ES-I3 (cell line): ENCODE measurements at regions not wholly inside any gene's neighbourhood (a gene's known extent, or its start where the extent isn't known, plus 50 kb on each side); places are given as distances from the start of the nearest gene placed in this dataset.
"Not testable (repeated sequence)": the region's sequence is repeated elsewhere in the genome, so short reads cannot be mapped to it uniquely, and the experiment has no call there.

Experiments used
- H3K36me3 ChIP-seq: 2 replicates; pipeline ENCODE4 v1.6.1; 2013; ENCODE audit warnings: mild to moderate bottlenecking, low read length, control low read depth, moderate library complexity; ENCODE audit not compliant: insufficient read depth
- H3K4me1 ChIP-seq: 2 replicates; pipeline ENCODE4 v1.6.1; 2013; ENCODE audit warnings: mild to moderate bottlenecking, control low read depth, low read length; ENCODE audit not compliant: insufficient read depth
- H3K9ac ChIP-seq: 2 replicates; pipeline ENCODE4 v1.6.1; 2013; ENCODE audit warnings: low read depth, mild to moderate bottlenecking, low read length, moderate library complexity
- H3K9me3 ChIP-seq: 2 replicates; pipeline ENCODE4 v1.6.1; 2013; ENCODE audit warnings: mild to moderate bottlenecking, low read length, moderate library complexity; ENCODE audit not compliant: control insufficient read depth, insufficient read depth

DNA sequence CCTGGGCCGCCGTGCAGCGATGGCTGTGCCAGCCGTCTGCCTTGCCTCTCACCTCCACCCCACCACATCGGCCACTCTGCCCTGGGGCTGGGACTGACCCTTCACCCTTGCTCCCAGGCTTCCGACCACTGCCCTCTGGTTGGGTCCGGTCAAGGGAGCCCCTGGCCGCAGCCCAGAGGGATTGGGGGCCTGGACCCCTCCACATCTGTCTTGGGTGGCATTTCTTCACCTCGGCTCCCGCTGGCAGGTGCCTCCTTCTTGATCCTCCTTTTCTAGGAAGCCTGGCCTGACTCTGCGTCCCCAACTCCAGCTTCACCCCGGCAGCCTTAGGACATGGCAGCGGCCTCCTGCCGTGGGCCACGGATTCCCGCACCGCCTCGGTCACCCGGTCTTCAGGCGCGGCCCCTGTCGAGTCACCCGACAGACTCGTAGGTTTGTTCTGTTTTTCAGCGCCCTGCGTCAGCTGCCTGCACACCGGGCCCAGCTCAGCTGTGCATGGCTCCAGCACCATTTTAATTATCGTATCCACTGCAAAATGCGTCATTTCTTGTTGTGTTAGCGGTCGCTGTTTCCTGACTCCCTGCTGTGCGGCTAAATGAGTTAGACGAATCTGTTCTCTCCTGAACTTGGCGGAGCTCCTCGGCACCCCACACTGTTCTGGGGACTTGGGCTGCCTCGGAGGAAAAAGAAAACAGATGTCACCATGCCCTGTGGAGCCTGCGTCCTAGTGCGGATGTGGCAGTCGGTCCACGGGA lies 124.0 kb downstream of the FAM53A start:
- no peaks in the 10 kb centered on the region for H3K4me1 ChIP-seq
- no peaks in the 10 kb centered on the region for H3K36me3 ChIP-seq
- no peaks in the 10 kb centered on the region for H3K9me3 ChIP-seq
- no peak overlapping the region for H3K9ac ChIP-seq

DNA sequence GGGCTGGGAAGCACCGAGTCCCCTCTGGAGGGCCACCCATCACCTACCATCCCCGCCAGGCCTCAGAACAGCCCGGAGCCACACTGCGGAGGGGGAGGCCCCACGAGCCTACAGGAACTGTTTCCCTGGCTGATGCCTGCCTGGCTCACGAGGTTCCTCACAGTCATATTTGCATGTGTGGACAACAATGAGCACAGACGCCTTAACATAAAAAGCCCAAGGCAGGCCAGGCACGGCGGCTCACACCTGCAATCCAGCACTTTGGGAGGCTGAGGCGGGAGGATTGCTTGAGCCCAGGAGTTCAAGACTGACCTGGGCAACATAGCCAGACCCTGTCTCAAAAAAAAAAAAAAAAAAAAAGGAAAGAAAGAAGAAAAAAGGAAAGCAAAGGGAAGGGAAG lies 125.9 kb downstream of the FAM53A start:
- Histone ChIP-seq H3K9me3 (no peaks in the 10 kb centered on the region), H3K36me3 (no peaks in the 10 kb centered on the region), H3K4me1 (no peaks in the 10 kb centered on the region), H3K9ac (no peak overlapping the region)

DNA sequence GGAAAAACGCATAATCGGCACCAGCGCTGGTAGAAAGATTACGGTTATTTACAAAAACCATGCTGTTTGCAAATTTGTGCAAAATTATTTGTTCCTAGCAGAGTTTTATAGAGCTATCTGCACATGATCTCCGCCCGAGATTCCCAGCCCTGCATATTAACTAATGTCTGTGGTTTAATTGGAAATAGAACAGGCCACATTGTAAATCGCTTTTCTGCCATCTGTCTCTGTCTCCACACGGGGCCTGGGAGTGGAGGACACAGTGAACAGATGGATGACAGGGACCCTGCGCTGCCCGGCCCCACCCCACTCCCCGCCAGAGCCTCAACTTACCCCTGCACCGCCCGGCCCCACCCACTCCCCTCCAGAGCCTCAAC lies 126.9 kb downstream of the FAM53A start:
- Histone ChIP-seq H3K9ac (no peak overlapping the region), H3K9me3 (no peaks in the 10 kb centered on the region), H3K4me1 (no peaks in the 10 kb centered on the region), H3K36me3 (no peaks in the 10 kb centered on the region)

GRCh38 chr4:1556541-1557220 lies 127.4 kb downstream of the FAM53A start:
- H3K9me3 ChIP-seq = no peaks in the 10 kb centered on the region
- H3K36me3 ChIP-seq = no peaks in the 10 kb centered on the region
- H3K4me1 ChIP-seq = no peaks in the 10 kb centered on the region
- H3K9ac ChIP-seq = no peak overlapping the region

- no peak overlapping the region for H3K9ac ChIP-seq
- no peaks in the 10 kb centered on the region for H3K36me3 ChIP-seq
- H3K4me1 ChIP-seq = no peaks in the 10 kb centered on the region
- H3K9me3 ChIP-seq = no peaks in the 10 kb centered on the region
These were observed 129.2 kb downstream of the FAM53A start for GRCh38 chr4:1554876-1555265.

GRCh38 chr4:1554246-1554875 lies 129.8 kb downstream of the FAM53A start:
- Histone ChIP-seq H3K4me1 (no peaks in the 10 kb centered on the region), H3K36me3 (no peaks in the 10 kb centered on the region), H3K9me3 (no peaks in the 10 kb centered on the region), H3K9ac (no peak overlapping the region)

GRCh38 chr4:1553365-1553764 lies 130.7 kb downstream of the FAM53A start:
- peaks cover 3% of the 10 kb centered on the region; the same call in 1 of the 2 replicates for H3K4me1 ChIP-seq

DNA sequence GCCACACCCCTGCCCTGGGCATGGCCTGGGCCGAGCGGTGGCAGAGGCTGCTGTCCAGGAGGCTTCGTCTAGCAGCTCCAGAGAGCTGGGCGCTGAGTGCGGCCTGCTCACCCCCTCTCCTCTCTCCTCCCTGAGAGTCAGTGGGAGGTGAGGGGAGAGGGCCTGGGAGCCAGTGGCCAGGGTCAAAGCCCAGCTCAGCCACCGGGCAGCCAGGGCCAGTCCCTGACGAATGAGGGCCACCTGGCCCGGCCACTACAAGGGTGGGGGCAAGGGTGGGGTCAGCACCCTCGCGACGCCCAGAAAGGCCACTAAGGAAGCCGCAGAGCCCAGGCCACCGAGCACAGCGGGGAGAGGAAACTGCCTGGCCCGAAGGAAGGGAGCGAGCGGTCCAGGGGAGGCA lies 131.7 kb downstream of the FAM53A start:
- H3K4me1 ChIP-seq = peaks cover 3% of the 10 kb centered on the region; the same call in 1 of the 2 replicates
- H3K36me3 ChIP-seq = no peaks in the 10 kb centered on the region
- no peak overlapping the region for H3K9ac ChIP-seq
- no peaks in the 10 kb centered on the region for H3K9me3 ChIP-seq

More at GRCh38 chr4:1553365-1553764, 130.7 kb downstream of the FAM53A start:
- Histone ChIP-seq H3K9ac (no peak overlapping the region), H3K9me3 (no peaks in the 10 kb centered on the region), H3K36me3 (no peaks in the 10 kb centered on the region)

- no peaks in the 10 kb centered on the region for H3K9me3 ChIP-seq
- peaks cover 3% of the 10 kb centered on the region; the same call in 1 of the 2 replicates for H3K4me1 ChIP-seq
- H3K9ac ChIP-seq = no peak overlapping the region
- H3K36me3 ChIP-seq = no peaks in the 10 kb centered on the region
These were observed 132.9 kb downstream of the FAM53A start for GRCh38 chr4:1551211-1551610.

DNA sequence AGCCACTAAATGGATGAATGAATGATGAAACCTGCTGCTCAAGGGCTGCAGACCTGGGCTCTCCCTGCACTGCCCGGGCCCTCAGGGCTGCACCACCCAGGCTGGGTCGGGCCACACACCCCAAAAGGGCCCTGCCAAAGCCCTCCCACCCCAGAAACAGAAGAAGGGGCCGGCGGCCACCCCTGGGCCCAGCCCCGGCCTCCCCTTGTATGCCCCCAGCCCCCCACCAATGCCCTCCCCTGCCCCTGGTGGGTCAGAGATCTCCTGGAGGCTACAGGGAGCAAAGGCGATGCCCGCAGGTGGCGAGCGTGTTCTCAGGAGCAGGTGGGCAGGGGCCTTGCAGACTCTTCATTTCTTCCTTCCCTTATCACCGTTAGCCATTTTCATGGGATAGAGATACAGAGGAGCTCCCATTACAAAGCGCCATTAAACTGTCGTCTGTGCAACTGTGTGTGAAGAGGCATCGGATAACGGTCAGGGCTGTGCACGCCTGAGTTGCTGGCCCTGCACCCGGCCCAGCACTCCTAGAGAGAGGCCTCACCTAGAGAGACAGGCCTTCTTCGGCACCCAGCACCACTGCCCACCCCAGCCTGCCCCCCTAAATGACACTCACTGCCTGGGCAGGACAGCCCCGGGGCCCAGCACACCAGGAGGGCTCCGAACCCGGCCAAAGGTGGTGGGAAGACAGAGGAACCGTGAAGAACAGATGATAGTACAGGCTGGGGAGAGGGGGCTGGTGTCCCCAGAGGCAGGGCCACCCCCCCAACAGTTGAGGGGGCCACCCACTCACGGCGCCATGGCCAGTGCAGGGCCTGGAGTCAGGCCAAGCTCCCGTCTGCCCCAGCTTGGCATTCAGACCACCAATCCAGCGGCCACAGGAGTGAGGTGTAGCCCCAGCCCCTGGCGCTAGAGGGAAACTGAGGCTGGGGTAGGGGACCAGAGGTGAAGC lies 133.7 kb downstream of the FAM53A start:
- Histone ChIP-seq H3K9ac (no peak overlapping the region), H3K4me1 (peaks cover 3% of the 10 kb centered on the region; the same call in 1 of the 2 replicates), H3K36me3 (no peaks in the 10 kb centered on the region), H3K9me3 (no peaks in the 10 kb centered on the region)

GRCh38 chr4:1549638-1550035 lies 134.5 kb downstream of the FAM53A start:
- H3K4me1 ChIP-seq = peaks cover 3% of the 10 kb centered on the region; the same call in 1 of the 2 replicates
- no peaks in the 10 kb centered on the region for H3K9me3 ChIP-seq
- H3K36me3 ChIP-seq = no peaks in the 10 kb centered on the region
- H3K9ac ChIP-seq = no peak overlapping the region

GRCh38 chr4:1548827-1549637 lies 135.1 kb downstream of the FAM53A start:
- not testable (repeated sequence) for H3K36me3 ChIP-seq, H3K9ac ChIP-seq, H3K9me3 ChIP-seq, H3K4me1 ChIP-seq
